Subcutaneous abdominal adipose tissue (tissue), 5 donors: ENCODE measurements at regions not wholly inside any gene's neighbourhood (a gene's known extent, or its start where the extent isn't known, plus 50 kb on each side); places are given as distances from the start of the nearest gene placed in this dataset.
"Not testable (repeated sequence)": the region's sequence is repeated elsewhere in the genome, so short reads cannot be mapped to it uniquely, and the experiment has no call there.

Experiments used
- H3K27ac ChIP-seq: one replicate; pipeline ENCODE4 v1.7.0; 2013; ENCODE audit warnings: low read depth, mild to moderate bottlenecking, inconsistent platforms, low read length, moderate library complexity
- H3K27me3 ChIP-seq, 5 donors: one replicate each; pipeline ENCODE4 v1.7.0; 2013; ENCODE audit warnings: low read length in 5 of 5, inconsistent platforms in 1 of 5; ENCODE audit not compliant: control insufficient read depth in 5 of 5, insufficient read depth in 4 of 5
- H3K36me3 ChIP-seq, 5 donors: one replicate each; pipeline ENCODE4 v1.7.0; 2013; ENCODE audit warnings: low read length in 5 of 5; ENCODE audit not compliant: control insufficient read depth in 5 of 5, insufficient read depth in 5 of 5
- H3K4me1 ChIP-seq, 5 donors: one replicate each; pipeline ENCODE4 v1.7.0; 2013; ENCODE audit warnings: low read length in 5 of 5, mild to moderate bottlenecking in 3 of 5, moderate library complexity in 1 of 5; ENCODE audit not compliant: control insufficient read depth in 5 of 5, insufficient read depth in 5 of 5
- H3K4me3 ChIP-seq, 5 donors: one replicate each; pipeline ENCODE4 v1.7.0; 2013; ENCODE audit warnings: low read length in 5 of 5, low read depth in 1 of 5
- H3K9ac ChIP-seq, 5 donors: one replicate each; pipeline ENCODE4 v1.7.0; 2013; ENCODE audit warnings: low read length in 5 of 5, mild to moderate bottlenecking in 4 of 5, moderate library complexity in 3 of 5
- H3K9me3 ChIP-seq, 5 donors: one replicate each; pipeline ENCODE4 v1.7.0; 2013; ENCODE audit warnings: low read length in 5 of 5; ENCODE audit not compliant: control insufficient read depth in 5 of 5
- donor health status: healthy.
- donor health status: healthy.
- donor health status: healthy.
- donor health status: healthy.
- donor health status: healthy.

DNA sequence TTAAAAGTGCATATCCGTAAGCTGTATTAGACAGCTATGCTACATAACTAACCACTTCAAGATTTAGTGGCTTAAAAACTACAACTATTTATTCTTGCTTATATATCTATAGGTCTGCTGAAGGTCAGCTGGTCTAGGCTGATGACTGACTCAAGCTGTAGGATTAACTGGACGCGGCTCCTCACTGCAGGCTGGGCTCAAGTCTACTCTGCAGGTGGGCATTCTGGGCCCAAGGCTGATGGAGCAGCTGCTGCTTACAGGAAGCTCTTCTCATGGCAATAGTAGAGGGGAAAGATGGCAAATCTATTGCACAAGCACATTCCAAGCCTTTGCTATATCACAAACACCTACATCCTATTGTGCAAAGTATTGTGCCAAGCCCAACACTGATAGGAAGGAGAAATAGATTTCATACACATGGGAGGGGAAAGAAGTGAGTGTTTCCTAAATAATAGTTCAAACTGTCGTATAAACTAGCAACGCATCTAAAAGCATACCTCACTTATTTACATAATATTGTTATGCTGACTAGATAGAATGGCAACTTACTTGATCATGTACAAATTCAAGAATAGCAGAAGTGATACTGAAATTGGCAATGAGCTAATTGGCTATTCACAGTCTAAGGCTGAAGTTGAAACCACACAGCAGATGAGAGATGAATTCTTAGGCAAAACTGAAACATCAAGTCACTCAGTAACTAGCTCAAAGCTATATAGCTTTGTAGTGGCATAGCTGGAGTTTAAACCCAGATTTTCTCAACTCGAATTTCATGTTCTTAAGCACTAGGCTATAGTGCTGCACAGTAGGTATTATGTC is 263.8 kb downstream of the NKX6-1 start:
- no peaks in the 10 kb centered on the region for H3K36me3 ChIP-seq
- H3K27me3 ChIP-seq = no peaks in the 10 kb centered on the region
- no peak overlapping the region for H3K9ac ChIP-seq
- H3K4me1 ChIP-seq = peaks cover 0 to 5% (median 0%) of the 10 kb centered on the region in 5 donors
- H3K9me3 ChIP-seq = peaks cover 0 to 3% (median 0%) of the 10 kb centered on the region in 5 donors
- no peak overlapping the region for H3K27ac ChIP-seq
- H3K4me3 ChIP-seq = no peak overlapping the region

DNA sequence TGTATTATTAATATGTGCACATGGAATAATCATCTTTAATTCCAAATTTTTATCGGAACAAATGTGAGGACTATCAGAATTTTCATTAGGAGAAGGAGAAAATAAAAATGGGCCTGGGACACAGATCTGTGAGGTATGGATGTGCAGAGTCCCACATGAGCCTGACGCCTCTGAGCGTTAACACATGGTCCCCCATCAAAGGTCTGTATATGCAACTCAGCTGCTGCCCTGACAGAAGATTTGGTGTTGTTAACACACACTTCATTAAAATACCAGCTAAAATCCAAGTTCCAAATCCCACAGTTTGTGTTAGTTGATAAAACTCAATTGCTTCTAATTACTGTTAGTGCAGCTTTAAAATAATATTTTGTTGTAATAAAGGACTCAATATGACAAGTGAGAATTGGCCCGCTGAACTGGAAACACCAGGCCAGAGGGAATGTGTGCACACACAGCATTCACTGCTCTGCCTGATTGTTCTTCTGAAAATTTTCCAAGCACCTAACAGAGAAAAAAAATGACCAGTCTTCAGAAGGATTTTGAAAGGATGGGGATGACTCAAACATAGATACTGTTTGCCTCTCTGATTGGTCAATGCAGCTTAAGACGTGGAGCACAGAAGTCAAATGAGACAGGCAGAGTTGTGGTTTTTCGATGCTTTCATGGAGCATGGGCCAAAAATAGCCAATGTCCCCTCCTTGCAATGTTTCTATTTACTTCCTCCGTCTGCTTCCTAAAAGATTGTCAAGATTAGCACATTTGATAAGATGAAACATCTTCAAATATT is 266.6 kb downstream of the NKX6-1 start:
- peaks cover 0 to 3% (median 0%) of the 10 kb centered on the region in 5 donors for H3K9me3 ChIP-seq
- no peak overlapping the region for H3K27ac ChIP-seq
- no peaks in the 10 kb centered on the region for H3K36me3 ChIP-seq
- no peaks in the 10 kb centered on the region for H3K27me3 ChIP-seq
- H3K9ac ChIP-seq = no peak overlapping the region
- H3K4me3 ChIP-seq = no peak overlapping the region
- H3K4me1 ChIP-seq = no peaks in the 10 kb centered on the region

DNA sequence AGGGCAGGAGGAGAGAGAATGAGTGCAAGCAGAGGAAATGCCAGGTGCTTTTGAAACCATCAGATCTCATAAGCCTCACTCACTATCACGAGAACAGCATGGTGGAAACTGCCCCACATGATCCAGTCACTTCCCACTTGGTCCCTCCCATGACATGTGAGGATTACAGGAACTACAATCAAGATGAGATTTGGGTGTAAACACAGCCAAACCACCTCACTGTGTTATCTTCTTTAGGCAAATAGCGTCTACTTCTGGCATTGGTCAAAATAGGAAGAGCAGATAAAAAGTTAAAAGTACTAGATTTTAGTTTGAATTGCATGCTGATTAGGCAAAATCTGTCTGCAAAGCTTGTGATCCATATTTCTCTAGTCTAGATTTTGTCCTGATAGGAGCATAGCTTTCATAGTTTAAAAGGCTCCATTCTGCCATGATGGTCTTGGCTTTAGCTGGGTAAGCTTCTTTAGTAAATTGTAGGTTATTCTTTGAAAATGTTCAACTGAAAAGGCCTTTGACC is 267.5 kb downstream of the NKX6-1 start:
- no peaks in the 10 kb centered on the region for H3K27me3 ChIP-seq
- H3K4me1 ChIP-seq = no peaks in the 10 kb centered on the region
- H3K9me3 ChIP-seq = no peaks in the 10 kb centered on the region
- no peak overlapping the region for H3K9ac ChIP-seq
- no peak overlapping the region for H3K27ac ChIP-seq
- H3K4me3 ChIP-seq = no peak overlapping the region
- H3K36me3 ChIP-seq = no peaks in the 10 kb centered on the region

DNA sequence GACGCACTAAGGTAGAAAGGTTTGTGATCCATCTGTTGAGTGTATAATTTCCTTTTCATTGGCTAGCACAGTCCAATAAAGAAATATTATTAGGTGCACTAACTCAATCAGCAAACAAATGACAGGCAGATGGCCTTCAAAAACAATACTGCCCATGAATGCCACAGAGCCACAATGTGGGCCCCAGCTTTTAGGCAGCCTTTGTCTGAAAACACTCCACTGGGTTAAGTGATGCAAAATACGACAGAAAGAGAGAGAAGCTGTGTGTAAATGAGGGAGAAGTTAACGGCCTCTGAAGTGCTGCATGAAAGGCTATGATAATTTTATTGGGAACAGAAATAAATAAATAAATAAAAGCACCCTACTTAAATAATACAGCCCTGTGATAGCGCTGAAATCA is 274.6 kb downstream of the NKX6-1 start:
- no peaks in the 10 kb centered on the region for H3K9me3 ChIP-seq
- H3K4me1 ChIP-seq = no peaks in the 10 kb centered on the region
- no peaks in the 10 kb centered on the region for H3K27me3 ChIP-seq
- H3K36me3 ChIP-seq = no peaks in the 10 kb centered on the region
- no peak overlapping the region for H3K4me3 ChIP-seq
- H3K27ac ChIP-seq = no peak overlapping the region
- no peak overlapping the region for H3K9ac ChIP-seq

DNA sequence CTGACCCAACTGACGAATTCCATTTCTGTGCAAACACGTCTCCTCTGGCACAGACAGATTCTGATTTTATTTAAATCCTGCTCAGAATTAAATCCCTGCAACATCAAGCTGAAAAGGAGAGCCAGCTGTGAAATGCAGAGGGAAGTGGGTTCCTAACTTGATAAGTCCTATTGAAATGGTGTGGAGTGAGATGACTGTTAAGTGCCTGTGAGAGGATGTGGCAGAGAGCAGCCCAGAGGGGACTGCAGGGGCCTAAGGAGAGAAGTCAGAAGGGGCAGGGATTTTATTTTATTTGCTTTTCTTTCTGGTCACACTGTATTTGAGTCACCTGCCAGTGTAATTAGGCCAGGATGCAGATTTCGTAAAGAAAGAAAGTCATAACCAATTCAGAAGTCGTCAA is 277.4 kb downstream of the NKX6-1 start:
- Histone ChIP-seq H3K4me1 (no peaks in the 10 kb centered on the region), H3K4me3 (no peak overlapping the region), H3K9me3 (no peaks in the 10 kb centered on the region), H3K27me3 (no peaks in the 10 kb centered on the region), H3K36me3 (no peaks in the 10 kb centered on the region), H3K9ac (no peak overlapping the region), H3K27ac (no peak overlapping the region)

DNA sequence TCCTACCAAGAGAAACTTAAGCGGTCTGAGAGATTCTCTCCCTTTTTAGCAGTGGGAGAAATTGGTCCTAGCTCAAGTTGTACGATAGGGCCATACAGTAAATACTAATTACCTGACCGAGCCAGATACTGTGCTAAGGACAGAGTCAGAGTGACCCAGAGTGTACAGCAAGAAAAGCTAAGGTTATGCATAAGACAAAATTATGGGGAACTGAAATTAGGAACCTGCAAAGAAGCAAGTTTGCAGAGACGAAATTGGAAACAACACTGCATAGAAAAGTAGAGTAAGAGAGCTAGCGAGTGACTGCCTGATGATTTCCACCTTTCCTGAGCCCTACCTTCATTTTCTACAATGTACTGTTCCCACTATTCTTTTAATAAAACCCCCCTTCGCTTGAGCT is 278.1 kb downstream of the NKX6-1 start:
- no peak overlapping the region for H3K27ac ChIP-seq
- H3K9ac ChIP-seq = no peak overlapping the region
- no peaks in the 10 kb centered on the region for H3K9me3 ChIP-seq
- no peaks in the 10 kb centered on the region for H3K4me1 ChIP-seq
- no peaks in the 10 kb centered on the region for H3K27me3 ChIP-seq
- H3K4me3 ChIP-seq = no peak overlapping the region
- no peaks in the 10 kb centered on the region for H3K36me3 ChIP-seq

DNA sequence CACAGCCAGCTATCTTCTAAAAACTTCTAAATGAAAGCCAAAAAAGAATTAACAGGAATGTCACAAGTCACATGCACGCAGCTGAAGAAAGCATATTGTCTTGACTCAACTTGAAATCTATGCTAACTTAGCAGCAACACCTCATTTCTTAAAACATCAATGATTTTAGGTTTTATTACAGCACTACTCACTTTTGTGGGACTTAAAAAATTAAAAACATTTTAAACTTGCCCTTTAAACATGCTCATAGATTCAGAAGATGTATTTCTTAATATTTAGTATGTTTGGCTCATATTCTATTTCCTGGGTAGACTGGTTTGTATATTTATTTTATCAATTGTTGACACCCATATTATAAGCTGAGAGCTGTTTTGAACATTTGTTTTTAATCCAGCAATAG is 279.4 kb downstream of the NKX6-1 start:
- no peaks in the 10 kb centered on the region for H3K4me1 ChIP-seq
- no peak overlapping the region for H3K9ac ChIP-seq
- H3K27me3 ChIP-seq = no peaks in the 10 kb centered on the region
- H3K9me3 ChIP-seq = no peaks in the 10 kb centered on the region
- H3K27ac ChIP-seq = no peak overlapping the region
- H3K4me3 ChIP-seq = no peak overlapping the region
- no peaks in the 10 kb centered on the region for H3K36me3 ChIP-seq

DNA sequence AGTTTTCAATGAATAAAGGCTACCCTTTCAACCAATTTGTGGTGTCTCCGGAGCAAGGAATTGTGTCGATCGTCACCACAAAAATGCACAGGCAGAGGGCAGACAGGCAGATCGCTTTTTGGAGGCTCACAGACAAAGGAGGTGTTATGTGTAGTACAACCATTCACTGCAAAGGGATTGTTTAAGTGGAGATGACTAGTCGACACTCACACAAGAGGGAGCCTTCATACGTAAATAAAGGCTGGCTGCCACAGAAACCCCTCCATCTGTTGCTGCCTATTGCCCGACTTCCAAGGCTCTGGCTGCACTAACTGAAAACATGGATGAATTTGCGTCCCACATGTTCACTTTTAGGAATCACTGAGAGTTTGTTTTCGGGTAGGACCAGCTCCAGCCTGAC is 281.1 kb downstream of the NKX6-1 start:
- Histone ChIP-seq H3K9ac (no peak overlapping the region), H3K4me1 (no peaks in the 10 kb centered on the region), H3K27me3 (no peaks in the 10 kb centered on the region), H3K4me3 (no peak overlapping the region), H3K36me3 (no peaks in the 10 kb centered on the region), H3K9me3 (no peaks in the 10 kb centered on the region), H3K27ac (no peak overlapping the region)

DNA sequence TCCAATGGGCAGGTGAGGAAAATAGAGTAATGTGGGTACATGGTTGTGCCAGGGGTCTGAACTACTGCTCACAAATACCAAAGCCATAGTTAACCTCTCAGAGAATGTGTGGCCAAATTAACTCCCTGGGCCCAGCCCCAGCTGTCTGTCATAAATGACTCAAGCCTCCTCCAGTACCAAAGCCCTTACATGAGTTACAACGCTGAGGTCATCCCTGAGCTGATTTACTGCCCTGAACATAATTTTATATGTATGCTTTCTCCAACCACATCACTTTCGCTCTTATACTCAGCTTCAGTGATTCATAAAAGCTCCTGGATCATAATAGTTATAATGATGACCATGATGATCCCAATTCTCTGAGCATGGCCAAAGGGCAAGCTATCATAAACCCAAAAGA is 283.9 kb downstream of the NKX6-1 start:
- Histone ChIP-seq H3K4me1 (no peaks in the 10 kb centered on the region), H3K4me3 (no peak overlapping the region), H3K9ac (no peak overlapping the region), H3K27ac (no peak overlapping the region), H3K9me3 (peaks cover 0 to 5% (median 0%) of the 10 kb centered on the region in 5 donors), H3K36me3 (no peaks in the 10 kb centered on the region), H3K27me3 (no peaks in the 10 kb centered on the region)

DNA sequence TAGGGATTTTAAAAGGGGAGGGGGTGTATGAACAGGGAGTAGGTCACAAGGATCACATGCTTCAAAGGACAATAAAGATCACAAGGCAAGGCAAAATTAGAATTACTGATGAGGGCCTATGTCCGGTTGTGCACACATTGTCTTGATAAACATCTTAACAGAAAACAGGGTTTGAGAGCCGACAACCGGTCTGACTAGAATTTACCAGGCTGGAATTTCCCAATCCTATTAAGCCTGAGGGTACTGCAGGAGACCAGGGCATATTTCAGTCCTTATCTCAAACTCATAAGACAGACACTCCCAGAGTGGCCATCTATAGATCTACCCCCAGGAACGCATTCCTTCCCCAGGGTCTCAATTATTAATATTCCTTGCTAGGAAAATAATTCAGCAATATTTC is 292.9 kb downstream of the NKX6-1 start:
- not testable (repeated sequence) for H3K27me3 ChIP-seq, H3K27ac ChIP-seq, H3K9ac ChIP-seq, H3K36me3 ChIP-seq, H3K4me3 ChIP-seq, H3K9me3 ChIP-seq, H3K4me1 ChIP-seq
